WERI-Rb-1 (cell line): ENCODE measurements at regions not wholly inside any gene's neighbourhood (a gene's known extent, or its start where the extent isn't known, plus 50 kb on each side); places are given as distances from the start of the nearest gene placed in this dataset.
"Not testable (repeated sequence)": the region's sequence is repeated elsewhere in the genome, so short reads cannot be mapped to it uniquely, and the experiment has no call there.

Experiments
- DNase-seq: peaks from one replicate; pipeline ENCODE4 v3.0.0-alpha.2; 2020
- H3K27ac ChIP-seq: fragments of 250-450 bp; sonication (Bioruptor Pico); 2 replicates; pipeline ENCODE4 v1.5.1; 2020; ENCODE audit warnings: mild to moderate bottlenecking, moderate library complexity
- H3K27me3 ChIP-seq: fragments of 250-450 bp; sonication (Bioruptor Pico); 2 replicates; pipeline ENCODE4 v1.5.1; 2021; ENCODE audit warnings: mild to moderate bottlenecking, low read depth, moderate library complexity; ENCODE audit not compliant: insufficient read depth, severe bottlenecking
- H3K36me3 ChIP-seq: fragments of 250-450 bp; sonication (Bioruptor Pico); 2 replicates; pipeline ENCODE4 v1.5.1; 2020; ENCODE audit warnings: mild to moderate bottlenecking, moderate library complexity
- H3K4me3 ChIP-seq: 2 replicates; pipeline ENCODE4 v1.5.1; 2011; ENCODE audit warnings: low read depth, mild to moderate bottlenecking, control low read depth, low read length
- H3K9me3 ChIP-seq: fragments of 250-450 bp; sonication (Bioruptor Pico); 2 replicates; pipeline ENCODE4 v1.5.1; 2021; ENCODE audit warnings: mild to moderate bottlenecking, moderate library complexity; ENCODE audit not compliant: severe bottlenecking
- CTCF ChIP-seq: IDR thresholded peaks from 2 replicates; pipeline ENCODE4 v1.5.1; 2011; ENCODE audit warnings: low read depth, mild to moderate bottlenecking, control low read depth, inconsistent platforms, low read length

GRCh38 chr13:90648497-90648896, 699.0 kb upstream of the MIR17HG start:
- no peak for DNase-seq

GRCh38 chr13:90652036-90652435, 695.5 kb upstream of the MIR17HG start:
- Histone ChIP-seq H3K27ac (no peak overlapping the region), H3K9me3 (peaks cover 17% of the 10 kb centered on the region), H3K27me3 (no peaks in the 10 kb centered on the region), H3K36me3 (no peaks in the 10 kb centered on the region), H3K4me3 (no peak overlapping the region)
- no peak for DNase-seq
- no peak for TF ChIP-seq CTCF

More at GRCh38 chr13:90648497-90648896, 699.0 kb upstream of the MIR17HG start:
- TF ChIP-seq CTCF: no peak
- H3K9me3 ChIP-seq: peaks cover 26% of the 10 kb centered on the region
- no peak overlapping the region for H3K4me3 ChIP-seq
- no peaks in the 10 kb centered on the region for H3K27me3 ChIP-seq
- H3K27ac ChIP-seq: no peak overlapping the region
- no peaks in the 10 kb centered on the region for H3K36me3 ChIP-seq

- Histone ChIP-seq H3K27ac (no peak overlapping the region), H3K36me3 (no peaks in the 10 kb centered on the region), H3K27me3 (no peaks in the 10 kb centered on the region), H3K9me3 (peaks cover 17% of the 10 kb centered on the region), H3K4me3 (no peak overlapping the region)
- TF ChIP-seq CTCF: no peak
- no peak for DNase-seq
Measured at GRCh38 chr13:90654970-90655369, 692.5 kb upstream of the MIR17HG start.

- H3K36me3 ChIP-seq, DNase-seq: not testable (repeated sequence)
Measured at GRCh38 chr13:90664200-90664599, 683.3 kb upstream of the MIR17HG start.

GRCh38 chr13:90673746-90674145, 673.7 kb upstream of the MIR17HG start:
- no peaks in the 10 kb centered on the region for H3K9me3 ChIP-seq
- DNase-seq: no peak
- no peak overlapping the region for H3K4me3 ChIP-seq
- H3K27me3 ChIP-seq: no peaks in the 10 kb centered on the region
- no peak overlapping the region for H3K27ac ChIP-seq
- no peak for TF ChIP-seq CTCF
- no peaks in the 10 kb centered on the region for H3K36me3 ChIP-seq

More at GRCh38 chr13:90664200-90664599, 683.3 kb upstream of the MIR17HG start:
- not testable (repeated sequence) for H3K4me3 ChIP-seq, H3K27me3 ChIP-seq, H3K9me3 ChIP-seq, H3K27ac ChIP-seq

- Histone ChIP-seq H3K36me3 (no peaks in the 10 kb centered on the region), H3K27ac (no peak overlapping the region), H3K27me3 (no peaks in the 10 kb centered on the region), H3K9me3 (no peaks in the 10 kb centered on the region), H3K4me3 (no peak overlapping the region)
- no peak for TF ChIP-seq CTCF
- no peak for DNase-seq
Measured at GRCh38 chr13:90675129-90675528, 672.4 kb upstream of the MIR17HG start.
